ENCODE measurements at regions not wholly inside any gene's neighbourhood (a gene's known extent, or its start where the extent isn't known, plus 50 kb on each side); places are given as distances from the start of the nearest gene placed in this dataset.

- TF ChIP-seq CTCF (conservative IDR thresholded peaks at IDR 0.05; ENCODE audit: low read depth in 2 of 2): no peak
- TF ChIP-seq NANOG (IDR thresholded peaks at IDR 0.05; ENCODE audit: borderline replicate concordance): no peak
- no peak for TF ChIP-seq POLR2AphosphoS5 (IDR thresholded peaks at IDR 0.05; ENCODE audit: low read depth)
- TF ChIP-seq EZH2 (IDR thresholded peaks at IDR 0.05; ENCODE audit: low read depth, unreplicated experiment): no peak
- TF ChIP-seq EZH2phosphoT487 (IDR thresholded peaks at IDR 0.05; ENCODE audit: unreplicated experiment): no peak
Observed at GRCh38 chr3:144102421-144102820, 130.8 kb downstream of the DIPK2A start.
